ENCODE measurements at regions not wholly inside any gene's neighbourhood (a gene's known extent, or its start where the extent isn't known, plus 50 kb on each side); places are given as distances from the start of the nearest gene placed in this dataset.
A peak's percentile ranks its signal among the peaks of the same experiment; 100 is the strongest.
"Not testable (repeated sequence)": the region's sequence is repeated elsewhere in the genome, so short reads cannot be mapped to it uniquely, and the experiment has no call there.

GRCh38 chr9:61671276-61671973 is 481.6 kb downstream of the SPATA31A7 start:
- DNase-seq (ENCODE audit: low spot score in 2 of 2), result peak in 1 of 2 donors; percentile 54
- no peaks in the 10 kb centered on the region for H3K9me3 ChIP-seq
- no peak overlapping the region for H3K27ac ChIP-seq
- no peak for TF ChIP-seq CTCF (IDR thresholded peaks at IDR 0.05)
- intact Hi-C loops (cut with DNase I), result no loop called here
- no peak overlapping the region for H3K4me3 ChIP-seq
- no peaks in the 10 kb centered on the region for H3K36me3 ChIP-seq
- H3K27me3 ChIP-seq, result no peaks in the 10 kb centered on the region
- no peaks in the 10 kb centered on the region for H3K4me1 ChIP-seq

GRCh38 chr9:61672107-61672541 is 482.3 kb downstream of the SPATA31A7 start:
- peak in 1 of 2 donors; percentile 39 for DNase-seq (ENCODE audit: low spot score in 2 of 2)
- H3K36me3 ChIP-seq; intact Hi-C loops (cut with DNase I); H3K4me3 ChIP-seq; H3K27me3 ChIP-seq; H3K9me3 ChIP-seq; H3K27ac ChIP-seq; H3K4me1 ChIP-seq: not testable (repeated sequence)

- H3K9me3 ChIP-seq; intact Hi-C loops (cut with DNase I); H3K27ac ChIP-seq; H3K27me3 ChIP-seq; H3K36me3 ChIP-seq; H3K4me1 ChIP-seq; H3K4me3 ChIP-seq: not testable (repeated sequence)
- peak in 1 of 2 donors; percentile 28 for DNase-seq (ENCODE audit: low spot score in 2 of 2)
Observed at GRCh38 chr9:61672645-61673167, 482.9 kb downstream of the SPATA31A7 start.

- TF ChIP-seq CTCF (IDR thresholded peaks at IDR 0.05), result no peak
- no peaks in the 10 kb centered on the region for H3K27me3 ChIP-seq
- no peak overlapping the region for H3K4me3 ChIP-seq
- peak in 1 of 2 donors; percentile 33 for DNase-seq (ENCODE audit: low spot score in 2 of 2)
- intact Hi-C loops (cut with DNase I), result no loop called here
- no peak overlapping the region for H3K27ac ChIP-seq
- H3K9me3 ChIP-seq, result no peaks in the 10 kb centered on the region
- H3K4me1 ChIP-seq, result no peaks in the 10 kb centered on the region
- H3K36me3 ChIP-seq, result no peaks in the 10 kb centered on the region
Observed at GRCh38 chr9:61673247-61673646, 483.4 kb downstream of the SPATA31A7 start.

- DNase-seq (ENCODE audit: low spot score in 2 of 2), result peak in 1 of 2 donors; percentile 56
- no peak overlapping the region for H3K4me3 ChIP-seq
Observed at GRCh38 chr9:61673664-61674381, 484.0 kb downstream of the SPATA31A7 start.

GRCh38 chr9:61674465-61674864 is 484.6 kb downstream of the SPATA31A7 start:
- intact Hi-C loops (cut with DNase I), result no loop called here
- peak in 1 of 2 donors; percentile 43 for DNase-seq (ENCODE audit: low spot score in 2 of 2)
- no peaks in the 10 kb centered on the region for H3K36me3 ChIP-seq

More at GRCh38 chr9:61673664-61674381, 484.0 kb downstream of the SPATA31A7 start:
- TF ChIP-seq CTCF (IDR thresholded peaks at IDR 0.05), result no peak
- Histone ChIP-seq H3K4me1 (no peaks in the 10 kb centered on the region), H3K36me3 (no peaks in the 10 kb centered on the region), H3K9me3 (no peaks in the 10 kb centered on the region), H3K27ac (no peak overlapping the region), H3K27me3 (no peaks in the 10 kb centered on the region)
- intact Hi-C loops (cut with DNase I), result no loop called here

More at GRCh38 chr9:61674465-61674864, 484.6 kb downstream of the SPATA31A7 start:
- Histone ChIP-seq H3K4me3 (no peak overlapping the region), H3K4me1 (no peaks in the 10 kb centered on the region), H3K27ac (no peak overlapping the region), H3K9me3 (no peaks in the 10 kb centered on the region), H3K27me3 (no peaks in the 10 kb centered on the region)
- no peak for TF ChIP-seq CTCF (IDR thresholded peaks at IDR 0.05)

Data from ascending aorta (tissue), 2 donors.